Activated T-helper 2 cell treated with anti-CD3 and anti-CD28 coated beads, Interferon-gamma antibody, Interleukin-2, Interleukin-4, amounts not matched to agents 10 μg/mL and 5 μg/mL and 100 μg/mL, durations not matched to agents 14 hours and 24 hours and 36 hours (primary cell): ENCODE measurements at regions not wholly inside any gene's neighbourhood (a gene's known extent, or its start where the extent isn't known, plus 50 kb on each side); places are given as distances from the start of the nearest gene placed in this dataset.

ENCODE experiments used
- DNase-seq: peaks from one replicate; pipeline ENCODE4 v3.0.0; 2021; ENCODE audit warnings: low spot score
- H3K27ac Mint-ChIP-seq: one replicate; pipeline ENCODE4 v1.8.0; 2021; ENCODE audit warnings: mixed read lengths
- H3K27me3 Mint-ChIP-seq: one replicate; pipeline ENCODE4 v1.8.0; 2021; ENCODE audit warnings: low read depth, mixed read lengths
- H3K36me3 Mint-ChIP-seq: one replicate; pipeline ENCODE4 v1.8.0; 2021; ENCODE audit warnings: low read depth, mixed read lengths
- H3K4me1 Mint-ChIP-seq: one replicate; pipeline ENCODE4 v1.8.0; 2021; ENCODE audit warnings: low read depth, mixed read lengths
- H3K4me3 Mint-ChIP-seq: one replicate; pipeline ENCODE4 v1.8.0; 2021; ENCODE audit warnings: low read depth, mild to moderate bottlenecking, moderate library complexity, mixed read lengths
- H3K9me3 Mint-ChIP-seq: one replicate; pipeline ENCODE4 v1.8.0; 2021; ENCODE audit warnings: mixed read lengths
- intact Hi-C: fragments of 100-400 bp; cut with micrococcal nuclease; formaldehyde crosslinking; loops from one replicate; pipeline ENCODE4 v1.15.1; 2023

DNA sequence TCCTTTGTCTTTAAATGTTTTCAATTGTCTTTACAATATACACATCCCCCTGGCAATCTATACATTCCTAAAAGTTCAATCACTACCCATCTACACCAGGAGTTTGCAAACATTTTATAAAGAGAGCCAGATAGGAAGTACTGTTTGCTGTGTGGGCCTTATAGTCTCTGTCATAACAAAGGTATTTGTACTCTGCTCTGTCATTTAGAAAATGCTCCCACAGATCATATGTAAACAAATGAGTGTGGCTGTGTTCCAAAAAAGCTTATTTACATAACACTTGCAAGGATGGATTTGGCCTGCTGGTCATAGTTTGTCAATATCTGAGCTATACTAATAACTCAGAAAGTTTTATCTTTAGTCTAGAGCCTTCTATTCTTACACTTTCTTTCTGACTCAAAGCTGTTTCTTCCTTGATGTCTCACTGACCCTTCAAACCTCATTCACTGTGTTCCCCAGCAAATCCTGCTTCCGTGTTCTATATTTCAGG lies 511.9 kb downstream of the GBE1 start:
- Mint-ChIP-seq H3K27ac (no peak overlapping the region), H3K36me3 (no peaks in the 10 kb centered on the region), H3K4me1 (no peaks in the 10 kb centered on the region), H3K27me3 (no peaks in the 10 kb centered on the region), H3K4me3 (no peak overlapping the region), H3K9me3 (peaks cover 3% of the 10 kb centered on the region)
- DNase-seq: no peak
- intact Hi-C loops: no loop called here

DNA sequence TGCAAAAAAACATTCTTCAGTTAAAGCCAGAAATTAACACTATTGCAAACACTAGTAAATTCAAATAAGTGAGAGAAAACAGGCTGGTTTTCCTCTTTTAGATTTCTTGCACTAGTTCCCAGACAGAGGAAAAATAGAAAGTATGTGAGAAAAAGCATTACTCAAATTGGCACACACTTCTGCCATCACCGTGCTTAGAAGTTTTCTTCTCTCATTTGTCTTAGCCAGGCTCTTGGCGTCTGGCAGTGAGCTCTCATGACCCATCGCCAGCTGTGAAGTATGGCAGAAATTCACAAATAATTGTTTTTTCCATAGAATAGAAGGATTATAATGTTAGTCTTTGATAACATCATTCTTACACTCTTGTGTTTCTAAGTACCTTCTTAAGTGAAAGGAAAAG lies 515.9 kb downstream of the GBE1 start:
- Mint-ChIP-seq H3K27me3 (no peaks in the 10 kb centered on the region), H3K36me3 (no peaks in the 10 kb centered on the region), H3K4me1 (no peaks in the 10 kb centered on the region), H3K4me3 (no peak overlapping the region), H3K9me3 (peaks cover 3% of the 10 kb centered on the region), H3K27ac (no peak overlapping the region)
- intact Hi-C loops: no loop called here
- DNase-seq: no peak

DNA sequence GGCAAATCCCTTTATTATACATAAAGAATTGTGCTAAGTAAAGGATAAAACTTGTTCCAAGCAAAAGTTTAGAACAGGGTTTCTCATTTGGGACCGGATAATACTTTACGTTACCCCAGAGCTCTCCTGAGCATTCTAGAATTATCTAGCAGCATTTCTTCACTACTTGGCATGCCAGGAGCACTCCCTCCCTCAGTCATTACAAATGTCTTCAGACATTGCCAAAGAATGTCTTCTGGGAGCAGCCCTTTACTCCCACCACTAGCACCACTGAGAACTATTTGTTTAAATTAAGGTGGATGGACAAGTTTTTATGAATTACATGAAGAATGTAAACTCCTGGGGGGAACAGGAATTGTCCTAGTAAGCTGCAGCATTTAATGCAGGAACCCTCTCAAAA lies 516.4 kb downstream of the GBE1 start:
- intact Hi-C loops: no loop called here
- Mint-ChIP-seq H3K9me3 (peaks cover 5% of the 10 kb centered on the region), H3K4me1 (no peaks in the 10 kb centered on the region), H3K27ac (no peak overlapping the region), H3K27me3 (no peaks in the 10 kb centered on the region), H3K36me3 (no peaks in the 10 kb centered on the region), H3K4me3 (no peak overlapping the region)
- DNase-seq: no peak

- Mint-ChIP-seq H3K27me3 (no peaks in the 10 kb centered on the region), H3K27ac (no peak overlapping the region), H3K4me3 (no peak overlapping the region), H3K9me3 (peaks cover 6% of the 10 kb centered on the region), H3K4me1 (no peaks in the 10 kb centered on the region), H3K36me3 (no peaks in the 10 kb centered on the region)
- DNase-seq: no peak
- intact Hi-C loops: no loop called here
These were observed 517.2 kb downstream of the GBE1 start for GRCh38 chr3:81244231-81244630.

DNA sequence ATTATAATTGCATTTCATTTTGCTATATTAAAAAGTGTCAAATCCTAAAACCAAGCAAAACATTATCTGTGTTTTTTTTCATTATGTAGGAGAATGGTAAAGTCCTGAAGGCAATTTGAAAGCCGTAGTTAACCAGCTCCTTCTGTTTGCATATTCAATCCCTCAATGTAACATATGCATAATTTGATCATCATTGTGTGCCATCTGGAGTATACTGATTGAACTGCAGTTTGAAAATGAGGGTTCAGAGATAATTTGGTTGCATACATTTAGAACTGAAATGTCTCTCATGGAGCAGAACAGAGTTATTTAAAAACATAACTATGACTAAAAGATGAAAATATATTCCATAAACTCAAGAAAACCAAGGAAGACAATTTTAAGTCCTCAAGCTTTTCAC lies 518.6 kb downstream of the GBE1 start:
- H3K27me3 Mint-ChIP-seq: no peaks in the 10 kb centered on the region
- intact Hi-C loops: no loop called here

DNA sequence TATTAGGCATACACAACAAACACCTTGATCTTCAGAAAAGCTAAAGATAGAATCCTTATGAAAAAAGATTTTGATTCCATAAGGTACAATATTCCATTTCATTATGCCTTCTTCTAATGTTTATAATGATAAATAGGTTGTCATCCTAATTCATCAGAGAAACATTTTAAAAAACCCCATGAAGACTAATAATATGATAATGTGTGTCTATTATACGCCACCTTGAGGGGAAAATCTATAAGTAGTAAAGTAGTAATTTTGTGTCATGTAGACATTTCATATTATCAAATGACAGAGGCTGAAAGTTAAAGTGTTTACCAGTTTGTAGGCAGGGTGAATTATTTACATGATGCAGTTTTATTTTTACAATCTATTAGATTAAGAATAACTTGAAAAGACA lies 524.3 kb downstream of the GBE1 start:
- Mint-ChIP-seq H3K4me3 (no peak overlapping the region), H3K4me1 (no peaks in the 10 kb centered on the region), H3K27me3 (no peaks in the 10 kb centered on the region), H3K36me3 (no peaks in the 10 kb centered on the region), H3K9me3 (peaks cover 10% of the 10 kb centered on the region), H3K27ac (no peak overlapping the region)
- intact Hi-C loops: no loop called here
- no peak for DNase-seq

More for the DNA sequence above, 518.6 kb downstream of the GBE1 start:
- Mint-ChIP-seq H3K27ac (no peak overlapping the region), H3K4me3 (no peak overlapping the region), H3K9me3 (peaks cover 7% of the 10 kb centered on the region), H3K4me1 (no peaks in the 10 kb centered on the region), H3K36me3 (no peaks in the 10 kb centered on the region)
- DNase-seq: no peak

- no peaks in the 10 kb centered on the region for H3K27me3 Mint-ChIP-seq
- no peaks in the 10 kb centered on the region for H3K9me3 Mint-ChIP-seq
- H3K4me3 Mint-ChIP-seq: no peak overlapping the region
- intact Hi-C loops: no loop called here
- DNase-seq: no peak
- no peaks in the 10 kb centered on the region for H3K36me3 Mint-ChIP-seq
- H3K27ac Mint-ChIP-seq: no peak overlapping the region
- no peaks in the 10 kb centered on the region for H3K4me1 Mint-ChIP-seq
These were observed 543.4 kb downstream of the GBE1 start for GRCh38 chr3:81218023-81218422.

DNA sequence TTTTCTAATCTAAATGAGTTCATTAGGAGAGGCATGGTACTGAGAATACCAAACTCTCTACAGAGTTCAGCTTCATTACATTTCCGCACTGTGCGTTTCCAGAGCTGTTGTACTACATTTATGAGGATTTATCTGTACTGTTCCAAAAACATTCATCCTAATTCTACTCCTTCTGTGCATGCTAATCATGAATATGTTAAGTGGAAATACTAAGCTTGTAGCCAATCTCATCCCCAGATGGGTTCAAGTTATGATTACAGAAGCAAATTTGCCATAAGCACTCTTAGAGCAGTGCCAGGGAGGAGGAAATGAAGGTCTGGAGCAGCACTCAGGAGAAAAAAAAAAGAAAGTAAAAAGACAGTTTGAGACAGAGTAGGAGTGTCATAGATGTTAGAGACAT lies 544.3 kb downstream of the GBE1 start:
- no peak overlapping the region for H3K27ac Mint-ChIP-seq
- no peaks in the 10 kb centered on the region for H3K9me3 Mint-ChIP-seq
- no peak for DNase-seq
- no peaks in the 10 kb centered on the region for H3K36me3 Mint-ChIP-seq
- no peaks in the 10 kb centered on the region for H3K4me1 Mint-ChIP-seq
- no peaks in the 10 kb centered on the region for H3K27me3 Mint-ChIP-seq
- intact Hi-C loops: no loop called here
- H3K4me3 Mint-ChIP-seq: no peak overlapping the region

- intact Hi-C loops: no loop called here
- no peaks in the 10 kb centered on the region for H3K9me3 Mint-ChIP-seq
These were observed 545.3 kb downstream of the GBE1 start for GRCh38 chr3:81216192-81216591.

GRCh38 chr3:81214631-81215030 lies 546.8 kb downstream of the GBE1 start:
- Mint-ChIP-seq H3K27me3 (no peaks in the 10 kb centered on the region), H3K9me3 (no peaks in the 10 kb centered on the region), H3K36me3 (no peaks in the 10 kb centered on the region), H3K4me1 (no peaks in the 10 kb centered on the region), H3K4me3 (no peak overlapping the region), H3K27ac (no peak overlapping the region)
- intact Hi-C loops: no loop called here
- DNase-seq: no peak

More at GRCh38 chr3:81216192-81216591, 545.3 kb downstream of the GBE1 start:
- Mint-ChIP-seq H3K36me3 (no peaks in the 10 kb centered on the region), H3K27me3 (no peaks in the 10 kb centered on the region), H3K4me1 (no peaks in the 10 kb centered on the region), H3K27ac (no peak overlapping the region), H3K4me3 (no peak overlapping the region)
- DNase-seq: no peak

DNA sequence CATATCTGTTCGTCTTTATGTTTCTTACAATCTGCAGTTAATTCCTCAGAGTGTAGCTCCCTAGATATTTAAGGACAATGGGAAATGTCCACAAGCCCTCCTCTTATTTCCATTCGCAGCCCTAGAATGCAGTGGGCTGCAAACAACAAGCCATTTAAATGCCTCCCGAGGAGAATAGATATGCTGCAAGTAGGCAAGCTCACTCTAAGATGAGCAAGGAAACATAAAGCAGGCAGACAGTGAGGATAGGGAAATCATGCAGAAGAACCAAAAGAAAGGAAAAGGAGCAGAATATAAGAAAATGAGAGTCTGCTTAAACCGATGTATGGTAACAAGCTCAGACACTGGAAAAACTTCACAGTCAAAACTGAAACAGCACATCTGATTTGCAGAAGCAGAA lies 561.9 kb downstream of the GBE1 start:
- no peak overlapping the region for H3K4me3 Mint-ChIP-seq
- H3K27me3 Mint-ChIP-seq: no peaks in the 10 kb centered on the region
- H3K4me1 Mint-ChIP-seq: no peaks in the 10 kb centered on the region
- no peak overlapping the region for H3K27ac Mint-ChIP-seq
- intact Hi-C loops: no loop called here
- peaks cover 7% of the 10 kb centered on the region for H3K9me3 Mint-ChIP-seq
- H3K36me3 Mint-ChIP-seq: no peaks in the 10 kb centered on the region
- DNase-seq: no peak

GRCh38 chr3:81198756-81199155 lies 562.7 kb downstream of the GBE1 start:
- Mint-ChIP-seq H3K36me3 (no peaks in the 10 kb centered on the region), H3K27me3 (no peaks in the 10 kb centered on the region), H3K4me1 (no peaks in the 10 kb centered on the region), H3K9me3 (peaks cover 7% of the 10 kb centered on the region), H3K4me3 (no peak overlapping the region), H3K27ac (no peak overlapping the region)
- intact Hi-C loops: no loop called here
- no peak for DNase-seq

- no peak for DNase-seq
- H3K4me3 Mint-ChIP-seq: no peak overlapping the region
- H3K27ac Mint-ChIP-seq: no peak overlapping the region
- H3K4me1 Mint-ChIP-seq: no peaks in the 10 kb centered on the region
- H3K27me3 Mint-ChIP-seq: no peaks in the 10 kb centered on the region
- intact Hi-C loops: no loop called here
- H3K36me3 Mint-ChIP-seq: no peaks in the 10 kb centered on the region
- H3K9me3 Mint-ChIP-seq: peaks cover 7% of the 10 kb centered on the region
These were observed 563.2 kb downstream of the GBE1 start for GRCh38 chr3:81198216-81198615.

DNA sequence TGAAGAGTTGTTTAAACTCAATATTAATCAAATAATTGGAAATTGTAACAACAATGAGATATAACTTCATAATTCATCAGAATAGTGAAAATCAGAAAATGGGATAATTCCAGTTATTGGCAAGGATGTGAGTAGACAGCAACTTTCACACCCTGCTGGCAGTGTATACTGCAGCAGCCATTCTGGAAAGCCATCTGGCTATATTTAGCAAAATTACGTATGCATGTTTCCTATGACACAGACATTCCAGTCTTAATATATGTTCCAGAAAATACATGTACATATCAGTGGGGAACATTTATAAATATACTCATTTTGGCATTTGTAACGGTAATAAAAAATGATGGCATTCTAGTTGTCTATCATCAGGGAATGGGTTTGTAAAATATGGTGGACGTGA lies 564.1 kb downstream of the GBE1 start:
- intact Hi-C loops: no loop called here
- Mint-ChIP-seq H3K4me1 (no peaks in the 10 kb centered on the region), H3K4me3 (no peak overlapping the region), H3K36me3 (no peaks in the 10 kb centered on the region), H3K9me3 (peaks cover 3% of the 10 kb centered on the region), H3K27me3 (no peaks in the 10 kb centered on the region), H3K27ac (no peak overlapping the region)
- DNase-seq: no peak
